HG03039 (cell line): ENCODE measurements at regions not wholly inside any gene's neighbourhood (a gene's known extent, or its start where the extent isn't known, plus 50 kb on each side); places are given as distances from the start of the nearest gene placed in this dataset.

Experiments used
- ATAC-seq: cut with Tn5 transposase; IDR thresholded peaks from one replicate; pipeline ENCODE4 v1.9.1; 2021; ENCODE audit warnings: mild to moderate bottlenecking, moderate library complexity; ENCODE audit not compliant: unreplicated experiment

DNA sequence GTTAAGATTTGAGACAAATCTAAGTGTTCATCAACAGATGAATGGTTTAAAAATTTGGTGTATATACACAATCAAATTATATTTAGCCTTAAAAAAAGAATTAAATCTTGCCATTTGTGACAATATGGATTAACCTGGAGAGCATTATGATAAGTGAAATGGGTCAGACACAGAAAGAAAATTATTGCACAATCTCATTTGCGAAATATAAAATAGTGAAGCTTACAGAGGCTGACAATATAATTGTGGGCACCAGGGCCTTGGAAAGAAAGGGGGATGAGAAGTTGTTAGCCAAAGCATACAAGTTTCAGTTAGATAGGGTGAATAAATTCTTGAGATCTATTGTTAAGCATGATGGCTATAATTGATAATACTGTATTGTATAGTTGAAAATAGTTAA is 883.0 kb downstream of the TECRL start:
- ATAC-seq = no peak

DNA sequence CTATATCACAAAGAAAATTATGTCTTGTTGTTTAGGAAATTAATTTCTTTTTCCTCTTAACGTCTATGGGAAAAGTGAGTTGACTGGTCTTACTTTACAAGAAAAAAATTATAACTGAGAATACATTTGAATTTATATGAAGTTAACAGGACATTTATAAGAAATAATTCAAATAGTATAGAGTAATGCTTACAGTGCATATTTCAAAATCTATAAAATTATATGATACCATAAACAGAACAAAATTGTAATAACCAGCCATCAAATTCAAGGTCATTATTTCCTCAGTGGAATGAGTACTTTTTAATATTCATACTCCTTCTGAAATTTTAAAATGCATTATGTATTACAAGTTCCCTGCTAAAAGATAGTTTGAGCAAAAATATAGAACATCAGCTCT is 884.5 kb downstream of the TECRL start:
- ATAC-seq = no peak

DNA sequence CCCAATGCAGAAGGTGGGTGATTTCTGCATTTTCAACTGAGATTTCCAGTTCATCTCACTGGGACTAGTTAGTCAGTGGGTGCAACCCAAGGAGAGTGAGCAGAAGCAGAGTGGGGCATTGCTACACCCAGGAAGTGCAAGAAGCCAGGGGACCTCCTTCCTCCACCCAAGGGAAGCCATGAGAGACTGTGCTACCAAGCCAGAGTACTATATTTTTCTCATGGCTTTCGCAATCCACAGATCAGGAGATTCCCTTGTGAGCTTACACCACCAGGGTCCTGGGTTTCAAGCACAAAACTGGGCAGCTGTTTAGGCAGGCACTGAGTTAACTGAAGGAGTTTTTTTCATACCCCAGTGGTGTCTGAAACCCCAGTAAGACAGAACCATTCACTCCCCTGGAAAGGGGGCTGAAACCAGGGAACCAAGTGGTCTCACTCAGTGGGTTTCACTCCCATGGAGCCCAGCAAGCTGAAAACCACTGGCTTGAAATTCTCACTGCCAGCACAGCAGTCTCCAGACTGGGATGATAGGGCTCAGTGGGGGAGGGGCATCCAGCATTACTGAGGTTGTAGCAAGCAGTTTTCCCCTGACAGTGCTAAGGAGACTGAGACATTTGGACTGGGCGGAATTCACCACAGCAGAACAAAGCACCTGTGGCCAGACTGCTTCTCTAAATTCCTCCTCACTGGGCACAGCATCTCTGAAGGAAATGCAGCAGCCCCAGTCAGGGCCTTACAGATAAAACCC is 903.4 kb downstream of the TECRL start:
- ATAC-seq = no peak

DNA sequence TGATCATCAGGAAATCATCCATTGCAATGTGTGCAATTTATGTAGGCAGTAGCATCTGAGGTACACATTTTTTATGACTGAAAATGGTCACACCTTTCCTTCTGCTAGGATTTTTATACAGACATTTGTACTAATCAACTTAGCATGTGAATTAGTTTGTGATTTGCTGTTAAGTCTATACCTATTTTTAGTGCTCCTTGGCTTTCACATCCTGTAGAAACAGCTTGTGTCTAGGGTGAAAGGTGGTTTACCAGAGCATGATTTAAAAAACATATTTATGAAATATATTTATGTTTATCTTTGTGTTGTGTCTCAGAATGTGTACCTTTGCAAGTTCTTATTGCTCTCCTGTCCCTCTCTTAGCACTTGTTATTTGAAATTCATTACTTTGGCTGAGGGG is 916.0 kb downstream of the TECRL start:
- no peak for ATAC-seq

DNA sequence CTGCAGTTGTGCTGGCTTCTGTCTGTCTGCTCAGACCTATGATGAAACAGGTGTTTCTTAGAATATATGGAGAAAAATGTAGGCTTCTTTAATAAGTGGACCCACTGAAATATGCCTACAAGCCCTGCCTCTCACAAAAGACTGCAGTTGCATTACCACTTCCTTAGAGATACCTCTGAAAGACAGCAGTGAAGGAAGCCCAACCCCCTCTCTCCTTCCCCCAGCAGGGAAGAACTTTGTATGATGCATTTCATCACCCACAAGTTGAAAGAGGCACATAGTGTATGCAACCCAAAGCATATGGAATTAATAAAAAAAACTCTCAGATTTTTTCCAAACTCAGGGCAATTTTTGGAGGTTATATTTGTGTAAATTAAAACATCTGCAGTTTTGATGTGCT is 916.7 kb downstream of the TECRL start:
- ATAC-seq = no peak

DNA sequence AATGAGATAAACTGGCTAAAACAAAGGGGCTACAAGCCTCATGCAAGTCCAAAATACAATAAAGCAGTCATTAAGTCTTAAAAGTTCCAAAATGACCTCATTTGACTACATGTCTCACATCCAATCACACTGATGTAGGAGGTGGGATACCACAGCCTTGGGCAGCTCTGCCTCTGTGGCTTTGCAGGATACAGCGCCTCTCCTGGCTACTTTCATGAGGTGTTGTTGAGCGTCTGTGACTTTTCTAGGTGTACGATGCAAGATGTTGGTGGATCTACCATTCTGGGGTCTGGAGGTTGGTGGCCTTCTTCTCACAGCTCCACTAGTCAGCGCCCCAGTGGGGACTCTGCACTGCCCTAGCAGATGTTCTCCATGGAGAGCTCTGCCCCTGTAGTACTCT is 944.9 kb downstream of the TECRL start:
- ATAC-seq = no peak

- ATAC-seq = no peak
Measured at GRCh38 chr4:63460075-63460474, 949.2 kb downstream of the TECRL start.

DNA sequence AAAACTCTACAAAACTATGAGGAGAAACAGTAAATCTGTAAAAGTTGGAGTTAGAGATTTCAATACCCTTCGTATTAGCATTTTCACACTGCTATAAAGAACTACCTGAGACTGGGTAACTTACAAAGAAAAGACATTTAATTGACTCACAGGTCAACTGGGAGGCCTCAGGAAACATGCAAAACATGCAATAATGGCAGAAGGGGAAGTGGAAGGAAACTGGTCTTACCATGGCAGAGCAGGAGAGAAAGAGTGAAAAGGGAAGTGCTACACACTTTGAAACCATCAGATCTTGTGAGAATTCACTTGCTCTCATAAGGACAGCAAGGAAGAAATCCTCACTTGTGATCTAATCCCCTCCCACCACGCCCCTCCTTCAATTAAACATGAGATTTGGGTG is 949.9 kb downstream of the TECRL start:
- no peak for ATAC-seq

- ATAC-seq = no peak
Measured at GRCh38 chr4:63458010-63458409, 951.2 kb downstream of the TECRL start.

DNA sequence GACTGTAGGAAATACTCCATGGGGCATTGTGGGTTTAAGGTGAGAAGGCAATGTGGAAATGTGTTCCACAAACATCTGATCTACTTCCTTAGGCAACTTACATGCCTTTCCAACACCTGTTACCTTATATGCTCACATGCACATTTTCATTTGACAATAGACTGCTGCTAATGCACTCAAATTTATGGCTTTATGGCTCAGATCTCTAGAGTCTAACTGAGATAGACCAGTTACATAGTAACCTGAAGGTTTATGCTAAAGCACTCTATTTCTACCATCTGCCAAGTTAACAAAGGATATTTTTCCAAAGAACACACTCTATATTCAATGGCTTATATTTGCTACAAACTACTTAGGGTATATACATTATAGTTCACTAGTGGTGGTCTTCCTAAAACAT is 969.0 kb downstream of the TECRL start:
- ATAC-seq = no peak

DNA sequence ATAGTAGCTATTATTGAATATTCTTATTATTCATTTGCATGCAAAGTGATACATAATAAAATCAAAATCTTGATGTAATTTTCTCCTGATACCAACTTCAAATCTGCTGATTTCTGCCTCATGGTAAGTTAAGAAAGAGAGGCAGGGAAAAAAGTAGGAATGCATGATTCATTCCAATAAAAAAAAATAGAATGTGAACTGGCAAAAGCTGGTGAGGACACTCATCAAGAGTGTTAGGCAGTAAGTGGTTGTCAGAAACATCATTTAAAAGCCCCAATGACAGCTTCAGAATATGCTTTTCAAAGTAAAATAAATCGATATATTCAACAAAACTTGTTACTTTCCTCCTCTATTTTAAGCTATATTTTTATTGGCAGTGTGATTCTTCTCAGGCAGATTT is 979.1 kb downstream of the TECRL start:
- no peak for ATAC-seq

- no peak for ATAC-seq
Measured at GRCh38 chr4:63396269-63396668, 1013.0 kb downstream of the TECRL start.

- no peak for ATAC-seq
Measured at GRCh38 chr4:63393544-63393943, 1015.7 kb downstream of the TECRL start.

- ATAC-seq = no peak
Measured at GRCh38 chr4:63379750-63380522, 1029.3 kb downstream of the TECRL start.

DNA sequence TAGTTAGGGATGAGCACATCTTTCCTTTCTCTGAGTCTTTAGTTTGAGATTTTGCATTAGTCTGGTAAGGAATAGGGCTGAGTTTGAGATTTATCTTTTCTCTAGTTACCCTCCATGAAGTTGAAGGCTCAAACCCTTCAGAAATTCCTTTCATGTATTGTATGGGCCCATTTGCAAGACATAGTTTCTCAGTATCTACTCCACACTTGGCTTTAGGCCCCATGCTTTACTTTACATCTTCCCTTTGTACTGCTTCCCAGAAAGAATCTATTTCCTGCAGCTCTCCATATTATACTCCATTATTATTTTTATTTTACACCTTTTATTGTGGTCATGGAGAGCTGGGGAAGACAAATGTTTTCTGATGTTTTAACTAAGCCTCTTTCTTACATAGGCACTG is 1038.2 kb downstream of the TECRL start:
- ATAC-seq = no peak

DNA sequence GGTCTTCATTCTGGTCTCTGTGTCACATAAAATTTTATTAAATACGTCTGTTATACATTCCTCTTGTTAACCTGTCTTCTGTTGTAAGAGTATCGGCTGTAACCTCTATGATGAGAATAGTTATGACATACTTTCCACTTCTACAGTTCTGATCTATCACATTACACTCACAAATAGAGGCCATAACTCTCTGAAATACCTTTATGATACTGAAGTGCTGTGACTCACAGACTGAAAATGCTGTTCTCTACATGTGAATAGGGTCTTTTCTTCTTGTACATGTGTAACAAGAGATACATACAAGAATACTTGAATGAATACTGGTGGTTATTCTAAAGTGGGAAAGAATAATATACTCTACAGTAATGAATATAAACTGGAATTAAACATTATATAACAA is 1047.6 kb downstream of the TECRL start:
- no peak for ATAC-seq

DNA sequence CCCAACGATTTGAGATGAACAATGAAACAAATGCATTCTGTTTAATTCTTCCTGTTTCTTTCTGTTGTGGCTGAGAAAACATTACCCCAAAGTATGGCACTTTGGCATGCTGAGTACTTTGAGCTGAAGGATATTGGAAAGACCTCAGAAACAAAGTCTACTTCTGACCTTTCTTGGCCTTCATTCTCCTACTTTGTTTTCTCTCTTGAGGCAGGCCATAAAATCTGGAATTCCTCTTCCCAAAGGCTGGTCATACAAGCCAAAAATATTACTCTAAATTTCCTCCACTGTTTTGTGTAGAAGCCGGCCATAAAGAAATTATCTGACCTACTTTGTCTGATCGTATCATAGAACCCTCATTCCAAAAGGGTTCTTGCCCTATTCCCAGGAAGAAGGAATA is 1048.2 kb downstream of the TECRL start:
- no peak for ATAC-seq

DNA sequence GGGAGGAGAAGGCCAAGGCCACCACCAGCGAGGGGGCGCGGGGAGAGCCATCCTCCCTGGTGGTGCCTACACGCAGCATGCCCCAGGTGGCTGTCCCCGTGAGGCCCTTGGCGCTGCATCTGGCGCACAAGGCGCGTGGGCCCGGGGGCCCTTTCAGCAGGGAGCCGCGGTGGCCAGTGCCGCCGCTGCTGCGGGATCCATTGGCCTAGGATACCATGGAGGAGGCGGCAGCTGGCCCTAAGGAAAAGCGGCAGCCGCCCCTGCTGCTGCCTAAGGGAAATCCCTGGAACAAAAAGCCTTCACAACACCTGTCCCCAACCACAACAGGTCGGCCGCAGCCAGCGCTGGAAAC is 1059.6 kb downstream of the TECRL start:
- no peak for ATAC-seq

- ATAC-seq = no peak
Measured at GRCh38 chr4:63348735-63349673, 1060.2 kb downstream of the TECRL start.

DNA sequence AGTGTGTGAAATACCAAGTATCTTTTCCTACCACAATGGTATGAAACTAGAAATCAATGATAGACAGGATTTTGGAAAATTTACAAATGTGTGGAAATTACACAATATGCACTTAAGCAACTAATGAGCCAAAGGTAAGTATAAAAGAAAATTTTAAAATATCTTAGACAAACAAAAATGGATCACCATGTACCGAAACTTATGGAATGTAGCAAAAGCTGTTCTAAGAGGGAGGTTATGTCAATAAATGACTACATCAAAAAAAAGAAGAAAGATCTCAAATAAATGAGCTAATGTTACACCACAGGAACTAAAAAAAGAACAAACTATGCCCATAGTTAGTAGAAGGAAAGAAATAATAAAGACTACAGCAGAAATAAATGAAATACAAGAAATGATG is 1084.1 kb downstream of the TECRL start:
- ATAC-seq = no peak

- no peak for ATAC-seq
Measured at GRCh38 chr4:63316633-63317032, 1092.6 kb downstream of the TECRL start.

- ATAC-seq = no peak
Measured at GRCh38 chr4:63315651-63316050, 1093.6 kb downstream of the TECRL start.
